ENCODE measurements at regions not wholly inside any gene's neighbourhood (a gene's known extent, or its start where the extent isn't known, plus 50 kb on each side); places are given as distances from the start of the nearest gene placed in this dataset.

DNA sequence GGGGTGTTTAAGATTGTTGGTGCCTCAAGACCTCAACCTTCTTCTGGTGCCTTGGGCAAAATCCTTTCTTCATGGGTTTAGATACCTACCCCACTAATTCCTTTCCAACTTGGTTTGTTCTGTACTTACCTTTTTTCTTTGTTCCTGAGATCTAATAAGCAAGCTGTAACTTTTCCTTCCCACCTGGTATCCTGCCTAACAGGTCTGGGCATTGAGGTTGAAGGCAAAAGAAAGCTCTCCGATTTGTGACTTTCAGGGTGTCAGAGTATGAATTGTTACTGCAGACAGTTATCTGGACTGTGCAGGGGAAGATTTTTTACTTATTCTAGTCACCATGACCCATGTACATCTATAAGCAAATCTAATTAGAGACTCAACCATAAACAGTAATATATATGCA, 162.6 kb upstream of the DMRT1 start:
- no peak overlapping the region for H3K4me3 ChIP-seq (ENCODE audit: low read length, poor library complexity, severe bottlenecking)

DNA sequence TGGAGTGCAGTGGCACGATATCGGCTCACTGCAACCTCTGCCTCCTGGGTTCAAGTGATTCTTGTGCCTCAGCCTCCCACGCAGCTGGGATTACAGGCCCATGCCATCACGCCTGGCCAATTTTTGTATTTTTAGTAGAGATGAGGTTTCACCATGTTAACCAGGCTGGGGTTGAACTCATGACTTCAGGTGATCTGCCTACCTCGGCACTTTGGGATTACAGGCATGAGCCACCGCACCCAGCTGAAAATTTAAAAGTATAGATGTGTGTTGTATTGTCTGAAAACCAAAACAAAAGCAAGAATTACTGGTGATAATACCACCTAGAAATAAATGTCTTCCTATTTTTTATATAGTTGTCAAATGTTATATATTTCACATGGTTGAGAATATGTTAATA, 162.0 kb upstream of the DMRT1 start:
- no peak overlapping the region for H3K9ac ChIP-seq (ENCODE audit: low read depth, low read length, poor library complexity, severe bottlenecking)
- H2AFZ ChIP-seq (ENCODE audit: low read length): no peak overlapping the region
- no peak for TF ChIP-seq EZH2phosphoT487 (IDR thresholded peaks at IDR 0.05; ENCODE audit: borderline replicate concordance)
- TF ChIP-seq, protein P1, sequence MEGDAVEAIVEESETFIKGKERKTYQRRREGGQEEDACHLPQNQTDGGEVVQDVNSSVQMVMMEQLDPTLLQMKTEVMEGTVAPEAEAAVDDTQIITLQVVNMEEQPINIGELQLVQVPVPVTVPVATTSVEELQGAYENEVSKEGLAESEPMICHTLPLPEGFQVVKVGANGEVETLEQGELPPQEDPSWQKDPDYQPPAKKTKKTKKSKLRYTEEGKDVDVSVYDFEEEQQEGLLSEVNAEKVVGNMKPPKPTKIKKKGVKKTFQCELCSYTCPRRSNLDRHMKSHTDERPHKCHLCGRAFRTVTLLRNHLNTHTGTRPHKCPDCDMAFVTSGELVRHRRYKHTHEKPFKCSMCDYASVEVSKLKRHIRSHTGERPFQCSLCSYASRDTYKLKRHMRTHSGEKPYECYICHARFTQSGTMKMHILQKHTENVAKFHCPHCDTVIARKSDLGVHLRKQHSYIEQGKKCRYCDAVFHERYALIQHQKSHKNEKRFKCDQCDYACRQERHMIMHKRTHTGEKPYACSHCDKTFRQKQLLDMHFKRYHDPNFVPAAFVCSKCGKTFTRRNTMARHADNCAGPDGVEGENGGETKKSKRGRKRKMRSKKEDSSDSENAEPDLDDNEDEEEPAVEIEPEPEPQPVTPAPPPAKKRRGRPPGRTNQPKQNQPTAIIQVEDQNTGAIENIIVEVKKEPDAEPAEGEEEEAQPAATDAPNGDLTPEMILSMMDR (conservative IDR thresholded peaks at IDR 0.05; ENCODE audit: low read length): no peak
- H4K20me1 ChIP-seq (ENCODE audit: insufficient read depth, low read length, poor library complexity, severe bottlenecking): no peaks in the 10 kb centered on the region
- H3K27me3 ChIP-seq (ENCODE audit: insufficient read depth, low read length, poor library complexity, severe bottlenecking): no peaks in the 10 kb centered on the region
- no peak overlapping the region for H3K4me3 ChIP-seq (ENCODE audit: low read length, poor library complexity, severe bottlenecking)
- H3K4me1 ChIP-seq (ENCODE audit: insufficient read depth, low read length, poor library complexity, severe bottlenecking): peaks cover 32% of the 10 kb centered on the region
- no peaks in the 10 kb centered on the region for H3K79me2 ChIP-seq (ENCODE audit: insufficient read depth, low read length)
- H3K4me2 ChIP-seq (ENCODE audit: low read depth, low read length, poor library complexity, severe bottlenecking): no peak overlapping the region
- no peaks in the 10 kb centered on the region for H3K9me2 ChIP-seq (replicated peaks; ENCODE audit: low read depth, low read length)
- H3K9me3 ChIP-seq (ENCODE audit: insufficient read depth, low read depth, low read length): no peaks in the 10 kb centered on the region
- H3K36me3 ChIP-seq (ENCODE audit: insufficient read depth, low read length): no peaks in the 10 kb centered on the region
- no peaks in the 10 kb centered on the region for H3F3A ChIP-seq (ENCODE audit: low read depth)

More for the DNA sequence above, 162.6 kb upstream of the DMRT1 start:
- no peaks in the 10 kb centered on the region for H3K9me3 ChIP-seq (ENCODE audit: insufficient read depth, low read depth, low read length)
- H4K20me1 ChIP-seq (ENCODE audit: insufficient read depth, low read length, poor library complexity, severe bottlenecking): no peaks in the 10 kb centered on the region
- no peaks in the 10 kb centered on the region for H3K27me3 ChIP-seq (ENCODE audit: insufficient read depth, low read length, poor library complexity, severe bottlenecking)
- no peak overlapping the region for H3K4me2 ChIP-seq (ENCODE audit: low read depth, low read length, poor library complexity, severe bottlenecking)
- no peak overlapping the region for H2AFZ ChIP-seq (ENCODE audit: low read length)
- no peaks in the 10 kb centered on the region for H3F3A ChIP-seq (ENCODE audit: low read depth)
- H3K79me2 ChIP-seq (ENCODE audit: insufficient read depth, low read length): no peaks in the 10 kb centered on the region
- TF ChIP-seq EZH2phosphoT487 (IDR thresholded peaks at IDR 0.05; ENCODE audit: borderline replicate concordance): no peak
- TF ChIP-seq, protein P1 (conservative IDR thresholded peaks at IDR 0.05; ENCODE audit: low read length): no peak
- no peaks in the 10 kb centered on the region for H3K36me3 ChIP-seq (ENCODE audit: insufficient read depth, low read length)
- peaks cover 32% of the 10 kb centered on the region for H3K4me1 ChIP-seq (ENCODE audit: insufficient read depth, low read length, poor library complexity, severe bottlenecking)
- no peak overlapping the region for H3K9ac ChIP-seq (ENCODE audit: low read depth, low read length, poor library complexity, severe bottlenecking)
- H3K9me2 ChIP-seq (replicated peaks; ENCODE audit: low read depth, low read length): no peaks in the 10 kb centered on the region

DNA sequence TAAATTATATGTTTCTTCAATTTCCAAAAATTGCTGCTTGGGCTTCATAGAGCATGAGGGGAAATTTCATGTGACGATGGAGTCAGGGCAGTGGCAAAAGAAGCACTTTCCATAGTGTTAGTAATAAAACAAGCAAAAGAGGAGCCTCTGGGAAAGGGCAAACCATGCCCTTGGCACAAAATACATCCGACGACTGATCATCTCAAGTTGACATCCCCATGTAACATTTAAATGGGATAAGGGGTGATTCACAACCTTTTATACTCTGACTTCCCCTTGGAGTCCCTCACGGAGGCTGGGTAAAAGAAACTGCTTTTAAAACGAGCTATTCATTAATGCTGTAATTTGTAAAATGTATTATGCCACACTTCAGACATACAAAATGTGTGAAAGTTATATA, 161.4 kb upstream of the DMRT1 start:
- Histone ChIP-seq H3K9me2 (replicated peaks; ENCODE audit: low read depth, low read length) (no peaks in the 10 kb centered on the region), H3K27me3 (ENCODE audit: insufficient read depth, low read length, poor library complexity, severe bottlenecking) (no peaks in the 10 kb centered on the region), H3K36me3 (ENCODE audit: insufficient read depth, low read length) (no peaks in the 10 kb centered on the region), H3F3A (ENCODE audit: low read depth) (no peaks in the 10 kb centered on the region), H3K4me3 (ENCODE audit: low read length, poor library complexity, severe bottlenecking) (no peak overlapping the region), H3K9me3 (ENCODE audit: insufficient read depth, low read depth, low read length) (no peaks in the 10 kb centered on the region), H3K9ac (ENCODE audit: low read depth, low read length, poor library complexity, severe bottlenecking) (no peak overlapping the region), H4K20me1 (ENCODE audit: insufficient read depth, low read length, poor library complexity, severe bottlenecking) (no peaks in the 10 kb centered on the region), H3K4me2 (ENCODE audit: low read depth, low read length, poor library complexity, severe bottlenecking) (no peak overlapping the region), H3K4me1 (ENCODE audit: insufficient read depth, low read length, poor library complexity, severe bottlenecking) (peaks cover 38% of the 10 kb centered on the region), H2AFZ (ENCODE audit: low read length) (no peak overlapping the region), H3K79me2 (ENCODE audit: insufficient read depth, low read length) (no peaks in the 10 kb centered on the region)
- no peak for TF ChIP-seq EZH2phosphoT487 (IDR thresholded peaks at IDR 0.05; ENCODE audit: borderline replicate concordance)
- TF ChIP-seq, protein P1 (conservative IDR thresholded peaks at IDR 0.05; ENCODE audit: low read length): no peak
